ENCODE measurements at regions not wholly inside any gene's neighbourhood (a gene's known extent, or its start where the extent isn't known, plus 50 kb on each side); places are given as distances from the start of the nearest gene placed in this dataset.

GRCh38 chr2:156175946-156176345 lies 156.6 kb downstream of the NR4A2 start:
- no peak overlapping the region for H3K4me3 ChIP-seq (ENCODE audit: low read length in 2 of 2)
- H3K36me3 ChIP-seq (ENCODE audit: control insufficient read depth in 2 of 2, insufficient read depth in 2 of 2, low read length in 2 of 2), result no peaks in the 10 kb centered on the region
- H3K27me3 ChIP-seq (ENCODE audit: control insufficient read depth in 2 of 2, insufficient read depth in 2 of 2, low read length in 2 of 2), result no peaks in the 10 kb centered on the region
- peaks cover 0 to 4% of the 10 kb centered on the region in 2 donors for H3K4me1 ChIP-seq (ENCODE audit: control insufficient read depth in 2 of 2, insufficient read depth in 2 of 2, low read length in 2 of 2)
- no peak overlapping the region for H3K27ac ChIP-seq (ENCODE audit: low read depth in 2 of 2, low read length in 2 of 2)
- H3K9me3 ChIP-seq (ENCODE audit: control insufficient read depth in 2 of 2, low read length in 2 of 2), result no peaks in the 10 kb centered on the region
- no peak overlapping the region for H3K9ac ChIP-seq (ENCODE audit: low read depth in 1 of 2, low read length in 2 of 2)

GRCh38 chr2:156170929-156171328 lies 161.6 kb downstream of the NR4A2 start:
- H3K4me3 ChIP-seq (ENCODE audit: low read length in 2 of 2), result no peak overlapping the region
- no peak overlapping the region for H3K9ac ChIP-seq (ENCODE audit: low read depth in 1 of 2, low read length in 2 of 2)
- no peak overlapping the region for H3K27ac ChIP-seq (ENCODE audit: low read depth in 2 of 2, low read length in 2 of 2)
- no peaks in the 10 kb centered on the region for H3K36me3 ChIP-seq (ENCODE audit: control insufficient read depth in 2 of 2, insufficient read depth in 2 of 2, low read length in 2 of 2)
- no peaks in the 10 kb centered on the region for H3K9me3 ChIP-seq (ENCODE audit: control insufficient read depth in 2 of 2, low read length in 2 of 2)
- H3K4me1 ChIP-seq (ENCODE audit: control insufficient read depth in 2 of 2, insufficient read depth in 2 of 2, low read length in 2 of 2), result no peaks in the 10 kb centered on the region
- no peaks in the 10 kb centered on the region for H3K27me3 ChIP-seq (ENCODE audit: control insufficient read depth in 2 of 2, insufficient read depth in 2 of 2, low read length in 2 of 2)

GRCh38 chr2:156165742-156166141 lies 166.8 kb downstream of the NR4A2 start:
- Histone ChIP-seq H3K4me3 (ENCODE audit: low read length in 2 of 2) (no peak overlapping the region), H3K4me1 (ENCODE audit: control insufficient read depth in 2 of 2, insufficient read depth in 2 of 2, low read length in 2 of 2) (no peaks in the 10 kb centered on the region), H3K9ac (ENCODE audit: low read depth in 1 of 2, low read length in 2 of 2) (no peak overlapping the region), H3K27me3 (ENCODE audit: control insufficient read depth in 2 of 2, insufficient read depth in 2 of 2, low read length in 2 of 2) (no peaks in the 10 kb centered on the region), H3K36me3 (ENCODE audit: control insufficient read depth in 2 of 2, insufficient read depth in 2 of 2, low read length in 2 of 2) (no peaks in the 10 kb centered on the region), H3K9me3 (ENCODE audit: control insufficient read depth in 2 of 2, low read length in 2 of 2) (no peaks in the 10 kb centered on the region), H3K27ac (ENCODE audit: low read depth in 2 of 2, low read length in 2 of 2) (no peak overlapping the region)

GRCh38 chr2:156164091-156164720 lies 168.3 kb downstream of the NR4A2 start:
- Histone ChIP-seq H3K27me3 (ENCODE audit: control insufficient read depth in 2 of 2, insufficient read depth in 2 of 2, low read length in 2 of 2) (no peaks in the 10 kb centered on the region), H3K4me3 (ENCODE audit: low read length in 2 of 2) (no peak overlapping the region), H3K9ac (ENCODE audit: low read depth in 1 of 2, low read length in 2 of 2) (no peak overlapping the region), H3K27ac (ENCODE audit: low read depth in 2 of 2, low read length in 2 of 2) (no peak overlapping the region), H3K36me3 (ENCODE audit: control insufficient read depth in 2 of 2, insufficient read depth in 2 of 2, low read length in 2 of 2) (no peaks in the 10 kb centered on the region), H3K9me3 (ENCODE audit: control insufficient read depth in 2 of 2, low read length in 2 of 2) (no peaks in the 10 kb centered on the region), H3K4me1 (ENCODE audit: control insufficient read depth in 2 of 2, insufficient read depth in 2 of 2, low read length in 2 of 2) (no peaks in the 10 kb centered on the region)

GRCh38 chr2:156158808-156159207 lies 173.7 kb downstream of the NR4A2 start:
- no peaks in the 10 kb centered on the region for H3K4me1 ChIP-seq (ENCODE audit: control insufficient read depth in 2 of 2, insufficient read depth in 2 of 2, low read length in 2 of 2)

GRCh38 chr2:156157670-156158069 lies 174.9 kb downstream of the NR4A2 start:
- no peaks in the 10 kb centered on the region for H3K9me3 ChIP-seq (ENCODE audit: control insufficient read depth in 2 of 2, low read length in 2 of 2)
- H3K27me3 ChIP-seq (ENCODE audit: control insufficient read depth in 2 of 2, insufficient read depth in 2 of 2, low read length in 2 of 2), result no peaks in the 10 kb centered on the region
- no peak overlapping the region for H3K4me3 ChIP-seq (ENCODE audit: low read length in 2 of 2)
- no peak overlapping the region for H3K27ac ChIP-seq (ENCODE audit: low read depth in 2 of 2, low read length in 2 of 2)
- no peaks in the 10 kb centered on the region for H3K36me3 ChIP-seq (ENCODE audit: control insufficient read depth in 2 of 2, insufficient read depth in 2 of 2, low read length in 2 of 2)
- H3K9ac ChIP-seq (ENCODE audit: low read depth in 1 of 2, low read length in 2 of 2), result no peak overlapping the region
- no peaks in the 10 kb centered on the region for H3K4me1 ChIP-seq (ENCODE audit: control insufficient read depth in 2 of 2, insufficient read depth in 2 of 2, low read length in 2 of 2)

More at GRCh38 chr2:156158808-156159207, 173.7 kb downstream of the NR4A2 start:
- no peak overlapping the region for H3K4me3 ChIP-seq (ENCODE audit: low read length in 2 of 2)
- no peak overlapping the region for H3K27ac ChIP-seq (ENCODE audit: low read depth in 2 of 2, low read length in 2 of 2)
- no peaks in the 10 kb centered on the region for H3K36me3 ChIP-seq (ENCODE audit: control insufficient read depth in 2 of 2, insufficient read depth in 2 of 2, low read length in 2 of 2)
- no peak overlapping the region for H3K9ac ChIP-seq (ENCODE audit: low read depth in 1 of 2, low read length in 2 of 2)
- H3K9me3 ChIP-seq (ENCODE audit: control insufficient read depth in 2 of 2, low read length in 2 of 2), result no peaks in the 10 kb centered on the region
- H3K27me3 ChIP-seq (ENCODE audit: control insufficient read depth in 2 of 2, insufficient read depth in 2 of 2, low read length in 2 of 2), result no peaks in the 10 kb centered on the region

- Histone ChIP-seq H3K36me3 (ENCODE audit: control insufficient read depth in 2 of 2, insufficient read depth in 2 of 2, low read length in 2 of 2) (no peaks in the 10 kb centered on the region), H3K27me3 (ENCODE audit: control insufficient read depth in 2 of 2, insufficient read depth in 2 of 2, low read length in 2 of 2) (no peaks in the 10 kb centered on the region), H3K4me3 (ENCODE audit: low read length in 2 of 2) (no peak overlapping the region), H3K9ac (ENCODE audit: low read depth in 1 of 2, low read length in 2 of 2) (no peak overlapping the region), H3K27ac (ENCODE audit: low read depth in 2 of 2, low read length in 2 of 2) (no peak overlapping the region), H3K4me1 (ENCODE audit: control insufficient read depth in 2 of 2, insufficient read depth in 2 of 2, low read length in 2 of 2) (no peaks in the 10 kb centered on the region), H3K9me3 (ENCODE audit: control insufficient read depth in 2 of 2, low read length in 2 of 2) (no peaks in the 10 kb centered on the region)
Measured at GRCh38 chr2:156156580-156156979, 175.9 kb downstream of the NR4A2 start.

- H3K4me3 ChIP-seq (ENCODE audit: low read length in 2 of 2), result no peak overlapping the region
- H3K4me1 ChIP-seq (ENCODE audit: control insufficient read depth in 2 of 2, insufficient read depth in 2 of 2, low read length in 2 of 2), result no peaks in the 10 kb centered on the region
- no peaks in the 10 kb centered on the region for H3K36me3 ChIP-seq (ENCODE audit: control insufficient read depth in 2 of 2, insufficient read depth in 2 of 2, low read length in 2 of 2)
- H3K27ac ChIP-seq (ENCODE audit: low read depth in 2 of 2, low read length in 2 of 2), result no peak overlapping the region
- no peaks in the 10 kb centered on the region for H3K27me3 ChIP-seq (ENCODE audit: control insufficient read depth in 2 of 2, insufficient read depth in 2 of 2, low read length in 2 of 2)
- H3K9ac ChIP-seq (ENCODE audit: low read depth in 1 of 2, low read length in 2 of 2), result no peak overlapping the region
- no peaks in the 10 kb centered on the region for H3K9me3 ChIP-seq (ENCODE audit: control insufficient read depth in 2 of 2, low read length in 2 of 2)
Measured at GRCh38 chr2:156155319-156155718, 177.2 kb downstream of the NR4A2 start.

- Histone ChIP-seq H3K9me3 (ENCODE audit: control insufficient read depth in 2 of 2, low read length in 2 of 2) (no peaks in the 10 kb centered on the region), H3K27me3 (ENCODE audit: control insufficient read depth in 2 of 2, insufficient read depth in 2 of 2, low read length in 2 of 2) (no peaks in the 10 kb centered on the region), H3K9ac (ENCODE audit: low read depth in 1 of 2, low read length in 2 of 2) (no peak overlapping the region), H3K27ac (ENCODE audit: low read depth in 2 of 2, low read length in 2 of 2) (no peak overlapping the region), H3K36me3 (ENCODE audit: control insufficient read depth in 2 of 2, insufficient read depth in 2 of 2, low read length in 2 of 2) (no peaks in the 10 kb centered on the region), H3K4me3 (ENCODE audit: low read length in 2 of 2) (no peak overlapping the region), H3K4me1 (ENCODE audit: control insufficient read depth in 2 of 2, insufficient read depth in 2 of 2, low read length in 2 of 2) (no peaks in the 10 kb centered on the region)
Measured at GRCh38 chr2:156151351-156151750, 181.2 kb downstream of the NR4A2 start.

GRCh38 chr2:156147594-156148330 lies 184.8 kb downstream of the NR4A2 start:
- Histone ChIP-seq H3K27ac (ENCODE audit: low read depth in 2 of 2, low read length in 2 of 2) (no peak overlapping the region), H3K4me3 (ENCODE audit: low read length in 2 of 2) (no peak overlapping the region), H3K4me1 (ENCODE audit: control insufficient read depth in 2 of 2, insufficient read depth in 2 of 2, low read length in 2 of 2) (no peaks in the 10 kb centered on the region), H3K36me3 (ENCODE audit: control insufficient read depth in 2 of 2, insufficient read depth in 2 of 2, low read length in 2 of 2) (no peaks in the 10 kb centered on the region), H3K9ac (ENCODE audit: low read depth in 1 of 2, low read length in 2 of 2) (no peak overlapping the region), H3K9me3 (ENCODE audit: control insufficient read depth in 2 of 2, low read length in 2 of 2) (no peaks in the 10 kb centered on the region), H3K27me3 (ENCODE audit: control insufficient read depth in 2 of 2, insufficient read depth in 2 of 2, low read length in 2 of 2) (no peaks in the 10 kb centered on the region)

Data from mucosa of rectum (tissue), 2 donors.